ENCODE measurements at regions not wholly inside any gene's neighbourhood (a gene's known extent, or its start where the extent isn't known, plus 50 kb on each side); places are given as distances from the start of the nearest gene placed in this dataset.
"Not testable (repeated sequence)": the region's sequence is repeated elsewhere in the genome, so short reads cannot be mapped to it uniquely, and the experiment has no call there.

DNA sequence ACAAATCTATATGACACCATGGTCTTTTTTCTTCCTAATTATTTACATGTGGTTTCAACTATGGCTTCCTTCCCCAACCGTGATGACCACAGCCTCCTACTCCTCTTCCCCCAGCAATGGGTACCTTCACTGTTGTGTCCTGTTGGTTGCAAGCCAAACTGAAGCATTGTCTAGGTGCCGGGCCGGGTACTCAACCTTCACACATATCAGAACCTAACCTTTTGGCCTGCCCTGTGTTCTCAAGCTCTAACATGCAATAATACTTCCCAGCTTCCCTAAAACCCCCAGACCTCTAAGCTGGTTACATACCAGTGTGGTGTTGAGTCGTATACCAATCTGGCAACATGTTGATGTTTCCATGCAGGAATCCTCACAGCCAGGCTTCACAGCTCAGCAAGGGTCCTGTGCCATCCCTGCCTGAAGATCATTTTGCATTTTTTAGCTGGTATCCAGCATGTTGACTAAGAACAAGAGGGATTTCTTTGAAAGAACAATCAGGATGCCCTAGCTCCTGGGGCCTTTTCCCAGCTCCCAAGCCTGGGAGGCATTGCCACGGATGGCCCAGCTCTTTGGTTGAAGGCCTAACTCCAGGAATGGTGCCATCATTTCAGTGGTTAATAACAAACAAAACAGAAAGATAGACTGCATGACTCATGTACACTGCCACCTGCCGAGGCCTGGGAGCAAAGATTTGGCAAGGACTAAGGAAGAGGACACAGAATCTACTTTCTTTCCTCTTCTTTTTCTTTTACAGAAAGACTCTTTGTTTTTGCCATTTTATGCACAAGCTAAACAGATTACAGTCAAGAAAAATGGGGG is 373.7 kb upstream of the SALL1 start:
- DNase-seq = no peak

DNA sequence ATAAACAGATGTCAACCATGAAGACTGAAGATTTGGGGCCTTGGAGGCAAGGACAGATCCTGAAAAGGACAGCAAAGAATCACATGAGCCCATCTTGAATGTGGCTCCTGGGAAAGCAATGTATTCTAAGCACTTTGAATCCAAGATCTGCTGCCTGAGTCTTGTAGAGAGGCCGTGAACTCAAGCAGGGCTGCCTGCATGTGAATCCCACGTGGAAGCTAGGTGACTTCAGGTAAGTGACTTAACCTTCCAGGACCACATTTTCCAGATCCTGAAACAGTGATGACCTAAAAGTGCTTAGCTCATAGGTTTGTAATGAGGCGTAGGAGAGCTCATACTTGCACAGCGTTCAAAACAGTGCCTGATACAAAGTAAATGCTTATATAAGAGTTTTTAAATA is 373.0 kb upstream of the SALL1 start:
- no peak for DNase-seq

DNA sequence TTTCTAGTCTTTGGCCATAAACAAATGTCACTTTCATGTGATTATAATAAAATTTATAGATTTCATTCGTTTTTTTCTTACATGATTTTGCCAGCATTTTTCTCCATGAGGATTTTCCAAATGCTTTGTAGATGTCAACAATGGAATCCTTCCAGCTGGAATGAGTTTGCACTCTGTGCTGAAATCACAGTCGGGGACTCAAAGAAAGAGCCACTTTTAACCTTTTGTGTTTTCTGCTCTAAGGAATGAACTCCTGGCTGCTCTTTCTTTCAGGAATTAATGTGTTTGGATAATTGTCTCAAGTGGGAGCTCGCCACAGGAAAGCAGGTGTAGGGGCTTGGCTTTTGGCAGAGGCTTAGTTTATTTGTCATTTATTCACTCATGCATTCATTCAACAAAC is 372.3 kb upstream of the SALL1 start:
- no peak for DNase-seq

DNA sequence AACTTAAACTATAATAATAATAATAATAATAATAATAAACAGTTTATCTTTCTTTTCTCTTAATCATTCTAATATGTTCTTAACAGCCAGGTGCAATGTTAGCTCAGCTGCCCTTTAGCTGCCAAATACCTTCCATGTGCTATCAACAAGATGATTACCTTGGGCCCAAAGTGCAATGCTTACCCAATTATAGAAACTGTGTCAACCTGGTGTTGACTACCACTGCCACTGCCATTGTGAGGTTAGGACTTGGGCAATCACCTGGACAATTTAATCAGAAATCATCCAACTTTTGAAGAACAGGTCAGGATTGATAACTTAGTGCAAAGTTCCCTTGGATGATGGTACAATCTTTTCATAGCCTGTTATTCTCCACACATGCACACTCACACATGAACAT is 371.8 kb upstream of the SALL1 start:
- no peak for DNase-seq

DNA sequence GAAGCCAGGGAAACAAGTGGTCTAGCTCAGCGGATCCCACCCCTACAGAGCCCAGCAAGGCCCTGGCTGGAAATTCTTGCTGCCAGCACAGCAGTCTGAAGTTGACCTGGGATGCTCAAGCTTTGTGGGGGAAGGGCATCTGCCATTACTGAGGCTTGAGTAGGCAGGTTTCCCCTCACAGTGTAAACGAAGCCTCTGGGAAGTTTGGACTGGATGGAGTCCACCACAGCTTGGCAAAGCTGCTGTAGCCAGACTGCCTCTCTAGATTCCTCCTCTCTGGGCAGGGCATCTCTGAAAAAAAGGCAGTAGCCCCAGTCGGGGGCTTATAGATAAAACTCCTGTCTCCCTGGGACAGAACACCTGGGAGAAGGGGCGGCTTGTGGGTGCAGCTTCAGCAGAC is 365.9 kb upstream of the SALL1 start:
- not testable (repeated sequence) for DNase-seq

DNA sequence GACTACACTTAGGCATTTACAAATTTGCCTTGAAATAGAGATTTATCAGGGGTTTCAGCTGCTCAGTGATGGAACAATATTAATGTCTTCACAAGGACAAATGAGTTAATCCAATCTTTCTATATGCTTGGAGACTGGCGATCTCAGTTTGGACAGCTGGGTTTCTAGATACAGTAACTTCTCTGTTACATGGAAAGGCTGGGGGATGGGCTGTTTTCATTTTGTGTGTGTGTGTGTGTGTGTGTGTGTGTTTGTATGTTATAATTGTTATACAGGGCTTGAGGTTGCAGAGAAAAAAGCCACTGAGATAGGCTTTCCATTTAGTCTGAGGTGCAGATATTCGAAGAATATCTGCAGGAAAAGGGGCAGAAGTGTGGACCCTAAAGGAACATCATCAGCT is 359.3 kb upstream of the SALL1 start:
- DNase-seq = no peak

DNA sequence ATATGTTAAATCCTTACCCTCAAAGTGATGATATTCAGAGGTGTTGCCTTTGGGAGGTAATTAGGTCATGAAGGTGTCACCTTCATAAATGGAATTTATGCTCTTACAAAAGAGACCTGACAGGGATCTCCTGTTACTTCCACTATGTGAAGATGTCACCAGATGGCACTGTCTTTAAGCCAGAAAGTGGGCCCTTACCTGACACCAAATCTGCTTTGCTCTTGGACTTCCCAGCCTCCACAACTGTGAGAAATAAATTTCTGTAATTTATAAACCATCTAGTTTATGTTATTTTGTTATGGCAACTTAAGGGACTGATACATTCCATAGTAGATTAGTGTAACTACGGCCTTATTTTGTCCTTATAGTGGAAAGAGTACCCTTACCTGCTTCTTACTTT is 358.3 kb upstream of the SALL1 start:
- DNase-seq = no peak

DNA sequence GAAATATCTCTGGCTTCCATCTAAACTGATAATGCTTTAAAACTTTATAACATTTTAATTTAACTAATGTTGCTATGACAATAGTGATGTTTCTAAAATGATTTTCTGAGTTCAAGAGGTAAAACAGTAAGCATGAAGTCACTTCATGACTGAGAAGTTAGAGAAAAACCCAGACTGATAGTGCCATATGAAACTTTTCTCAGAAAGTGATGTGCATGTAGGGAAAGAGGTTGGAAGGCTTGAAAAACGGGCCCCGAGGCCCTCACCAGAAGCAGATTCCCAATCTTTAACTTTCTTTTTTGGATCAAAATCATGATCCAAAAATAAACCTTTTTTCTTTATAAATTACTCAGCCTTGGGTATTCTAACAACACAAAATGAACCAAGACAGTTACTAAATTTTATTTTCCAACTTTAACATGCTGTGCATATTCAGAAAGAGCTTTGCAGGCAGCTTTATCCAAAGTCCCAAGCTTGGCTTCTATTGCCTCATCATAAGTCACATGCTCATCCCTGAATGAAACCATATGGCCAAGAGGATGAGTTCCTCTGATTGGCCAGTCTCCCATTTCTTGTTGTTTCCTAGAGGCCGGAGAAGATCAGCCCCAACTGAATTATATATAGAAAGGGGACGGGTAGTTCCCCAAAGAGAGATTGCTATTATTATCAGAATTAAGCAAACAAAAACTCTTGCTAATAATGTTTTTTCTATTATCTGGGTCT is 357.6 kb upstream of the SALL1 start:
- DNase-seq = no peak

DNA sequence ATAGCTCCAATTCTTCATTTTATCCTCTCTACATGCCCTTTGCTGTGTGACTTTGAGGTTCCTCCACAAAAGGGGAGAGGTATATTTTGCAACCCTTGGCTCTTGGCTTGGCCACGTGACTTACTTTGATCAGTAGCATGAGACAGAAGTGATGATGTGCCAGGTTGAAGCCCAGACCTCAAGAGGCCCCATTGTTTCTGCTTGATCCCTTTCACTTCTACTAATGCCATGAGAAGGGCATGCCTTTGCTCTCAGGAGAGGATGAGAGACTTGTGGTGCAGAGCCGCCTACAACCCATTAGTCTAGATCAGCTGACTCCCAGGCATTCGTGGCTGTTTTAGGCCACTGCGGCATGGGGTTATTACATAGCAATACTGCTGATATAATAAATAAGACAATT is 356.2 kb upstream of the SALL1 start:
- no peak for DNase-seq

DNA sequence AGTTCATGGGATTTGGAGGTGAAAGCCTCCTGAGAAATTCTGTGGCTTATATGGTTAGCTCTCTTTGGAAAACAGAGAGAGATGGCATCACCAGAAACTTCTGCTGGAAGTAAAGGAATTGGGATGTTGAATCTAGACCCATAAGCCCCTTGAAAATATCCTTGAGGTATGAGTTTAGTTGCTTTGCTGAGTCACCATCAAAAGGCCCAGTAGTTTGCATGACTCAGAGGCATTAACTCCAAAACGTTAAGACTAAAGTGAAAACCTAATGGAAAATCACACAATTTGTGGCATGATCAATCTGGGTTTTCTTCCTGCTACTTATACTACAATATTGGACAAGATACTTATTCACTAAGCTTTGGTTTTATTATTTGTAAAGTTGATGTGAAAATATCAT is 349.2 kb upstream of the SALL1 start:
- no peak for DNase-seq

DNA sequence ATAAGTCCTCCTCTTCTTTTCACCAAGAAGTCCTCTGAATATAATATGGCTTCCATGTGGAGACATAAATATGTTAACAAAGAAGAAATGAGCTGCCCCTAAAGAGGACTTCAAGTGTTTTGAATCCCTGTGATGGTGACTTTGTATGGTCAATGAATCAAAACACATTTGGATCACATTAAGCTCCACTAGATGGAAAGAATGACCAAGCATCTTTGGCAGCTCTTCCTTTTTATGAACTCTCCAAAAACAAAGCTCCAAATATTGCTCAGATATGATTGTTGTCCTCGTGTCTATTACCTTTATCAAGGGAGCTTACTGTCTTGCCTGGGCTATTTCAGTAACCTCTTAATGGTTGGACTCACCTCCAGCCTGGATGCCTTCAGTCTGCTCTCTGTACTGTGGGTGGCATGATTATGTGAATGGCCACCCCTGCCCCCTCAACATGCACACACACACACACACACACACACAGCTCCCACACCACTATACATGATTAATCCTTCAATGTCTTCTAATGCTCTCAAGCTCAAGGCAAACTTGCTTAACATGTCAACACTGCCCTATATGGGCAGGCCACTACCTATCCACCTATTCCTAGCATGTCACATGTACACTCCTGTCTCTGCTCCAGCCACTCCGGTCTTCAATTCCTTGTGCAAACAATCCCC is 346.6 kb upstream of the SALL1 start:
- no peak for DNase-seq

DNA sequence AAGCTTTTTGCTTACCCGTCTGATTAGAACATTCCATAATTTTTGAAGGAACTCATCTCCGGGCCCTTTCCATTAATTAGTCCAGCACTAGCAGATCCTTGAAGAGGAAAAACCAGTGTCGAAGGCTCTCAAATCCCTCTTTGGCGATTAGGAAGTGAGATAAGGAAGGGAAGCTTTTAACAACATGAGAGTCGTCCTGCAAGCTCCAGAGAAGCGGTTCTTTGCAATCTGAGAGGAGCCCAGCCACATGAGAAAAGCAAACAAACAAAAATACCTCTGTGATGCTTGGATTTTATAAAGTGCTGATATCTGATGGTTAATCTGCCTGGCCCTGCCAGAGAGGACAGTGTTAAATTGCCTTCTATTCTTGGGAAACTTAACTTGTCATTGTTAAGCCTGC is 339.8 kb upstream of the SALL1 start:
- DNase-seq = no peak

DNA sequence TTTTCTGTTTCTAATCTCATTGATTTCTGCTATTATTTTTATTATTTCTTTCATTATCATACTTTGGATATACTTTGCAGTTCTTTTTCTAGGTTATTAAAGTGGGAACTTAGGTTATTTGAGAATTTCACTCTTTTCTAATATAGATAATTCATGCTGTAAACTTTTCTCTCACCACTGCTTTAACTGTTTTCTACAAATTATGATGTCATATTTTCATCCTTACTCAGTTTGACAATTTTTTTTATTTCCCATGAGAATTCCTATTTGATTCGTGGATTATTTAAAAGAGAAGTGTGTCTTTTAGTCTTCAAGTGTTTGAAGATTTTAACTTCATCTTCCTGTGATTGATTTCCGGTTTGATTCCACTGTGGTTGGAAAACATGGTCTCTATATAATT is 336.8 kb upstream of the SALL1 start:
- no peak for DNase-seq

DNA sequence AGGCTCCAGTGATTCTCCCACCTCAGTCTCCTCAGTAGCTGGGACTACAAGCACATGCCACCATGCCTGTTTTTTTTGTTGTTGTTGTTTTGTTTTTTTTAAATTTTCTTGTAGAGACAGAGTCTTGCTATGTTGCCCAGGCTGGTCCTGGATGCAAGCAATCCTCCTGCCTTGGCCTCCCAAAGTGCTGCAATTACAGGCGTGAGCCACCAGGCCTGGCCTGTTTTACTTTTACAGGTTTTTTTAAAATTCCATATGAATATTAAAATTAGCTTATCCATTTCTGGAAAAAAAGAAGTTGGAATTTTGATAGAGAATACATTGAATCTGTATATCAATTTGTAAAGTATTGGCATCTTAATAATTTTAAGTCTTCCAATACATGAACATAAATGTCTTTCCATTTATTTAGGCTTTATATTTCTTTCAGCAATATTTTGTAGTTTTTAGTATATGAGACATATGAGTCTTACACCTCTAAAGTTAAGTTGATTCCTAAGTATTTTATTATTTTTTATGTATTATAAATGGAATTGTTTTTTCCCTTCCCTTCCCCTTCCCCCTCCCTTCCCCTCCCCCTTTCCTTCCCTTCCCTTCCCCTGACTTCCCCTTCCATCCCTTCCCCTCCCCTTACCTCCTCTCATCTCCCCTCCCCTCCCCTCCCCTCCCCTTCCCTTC is 323.5 kb upstream of the SALL1 start:
- DNase-seq = no peak

DNA sequence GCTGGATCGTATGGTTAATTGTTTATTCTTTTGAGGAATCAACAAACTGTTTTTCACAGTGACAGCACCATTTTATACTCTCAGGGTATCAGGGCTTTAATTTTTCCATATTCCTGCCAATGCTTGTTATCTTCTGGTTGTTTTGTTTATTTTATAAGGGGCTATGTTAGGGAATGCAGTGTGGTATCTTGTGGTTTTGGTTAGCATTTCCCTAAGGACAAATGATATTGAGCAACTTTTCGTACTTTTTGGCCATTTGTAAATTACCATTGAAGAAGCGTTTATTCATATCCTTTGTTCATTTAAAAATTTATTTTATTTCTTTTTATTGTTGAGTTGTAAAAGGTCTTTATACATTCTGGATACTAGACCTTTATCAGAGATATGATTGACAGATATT is 322.0 kb upstream of the SALL1 start:
- no peak for DNase-seq

DNA sequence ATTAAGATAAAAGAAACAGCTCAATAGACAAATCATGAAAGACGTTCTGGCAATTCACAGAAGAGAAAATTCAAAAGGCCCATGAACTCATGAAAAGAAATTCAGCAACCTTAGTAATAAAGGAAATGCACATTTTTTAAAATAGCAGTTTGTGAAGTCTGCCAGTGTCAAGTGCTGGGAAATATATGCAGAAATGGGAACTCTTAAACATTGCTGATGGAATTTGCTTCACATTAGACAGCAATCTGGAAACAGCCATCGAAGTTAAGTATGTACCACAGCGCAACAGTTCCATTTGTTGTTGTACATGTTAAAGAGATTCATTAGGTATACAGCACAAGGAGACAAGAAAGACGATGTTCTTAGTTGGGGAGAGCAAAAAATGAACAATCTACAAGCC is 319.4 kb upstream of the SALL1 start:
- DNase-seq = no peak

DNA sequence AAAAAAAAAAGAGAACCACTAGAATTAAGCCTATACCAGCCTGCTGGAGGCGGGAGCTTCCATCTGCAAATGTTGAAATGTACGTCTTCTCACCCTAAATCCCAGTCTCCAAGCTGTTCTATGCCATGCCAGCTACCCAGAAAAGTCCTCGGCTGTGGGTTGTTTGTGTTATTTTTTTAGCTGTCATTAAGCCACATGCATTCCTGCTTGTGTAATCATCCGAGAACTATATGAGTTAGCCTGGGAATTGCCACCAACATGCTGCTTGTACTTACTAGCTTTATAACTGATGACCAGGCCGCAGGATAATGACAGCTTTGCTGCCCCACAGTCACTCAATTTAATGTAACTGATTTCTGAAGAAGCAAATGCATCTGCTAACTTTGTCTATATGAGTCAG is 313.9 kb upstream of the SALL1 start:
- no peak for DNase-seq

DNA sequence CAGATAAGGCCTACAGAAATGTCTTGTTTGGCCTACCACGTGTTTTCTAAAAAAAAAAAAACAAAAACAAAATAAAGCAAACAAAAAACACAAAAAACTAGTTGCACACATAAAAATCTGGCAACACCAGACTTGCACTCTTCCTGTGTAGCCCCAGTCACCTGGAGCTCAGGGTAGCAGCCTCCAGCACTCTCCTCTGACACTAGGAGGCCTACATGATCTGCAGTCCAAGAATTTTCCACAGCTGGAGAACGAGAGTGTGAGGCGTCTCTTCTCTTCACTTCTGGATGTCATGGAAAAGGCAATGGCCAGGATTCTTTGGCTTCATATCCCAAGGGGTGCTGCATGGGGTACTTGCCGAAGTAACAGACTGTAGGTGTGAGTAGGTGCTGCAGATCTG is 310.2 kb upstream of the SALL1 start:
- no peak for DNase-seq

DNA sequence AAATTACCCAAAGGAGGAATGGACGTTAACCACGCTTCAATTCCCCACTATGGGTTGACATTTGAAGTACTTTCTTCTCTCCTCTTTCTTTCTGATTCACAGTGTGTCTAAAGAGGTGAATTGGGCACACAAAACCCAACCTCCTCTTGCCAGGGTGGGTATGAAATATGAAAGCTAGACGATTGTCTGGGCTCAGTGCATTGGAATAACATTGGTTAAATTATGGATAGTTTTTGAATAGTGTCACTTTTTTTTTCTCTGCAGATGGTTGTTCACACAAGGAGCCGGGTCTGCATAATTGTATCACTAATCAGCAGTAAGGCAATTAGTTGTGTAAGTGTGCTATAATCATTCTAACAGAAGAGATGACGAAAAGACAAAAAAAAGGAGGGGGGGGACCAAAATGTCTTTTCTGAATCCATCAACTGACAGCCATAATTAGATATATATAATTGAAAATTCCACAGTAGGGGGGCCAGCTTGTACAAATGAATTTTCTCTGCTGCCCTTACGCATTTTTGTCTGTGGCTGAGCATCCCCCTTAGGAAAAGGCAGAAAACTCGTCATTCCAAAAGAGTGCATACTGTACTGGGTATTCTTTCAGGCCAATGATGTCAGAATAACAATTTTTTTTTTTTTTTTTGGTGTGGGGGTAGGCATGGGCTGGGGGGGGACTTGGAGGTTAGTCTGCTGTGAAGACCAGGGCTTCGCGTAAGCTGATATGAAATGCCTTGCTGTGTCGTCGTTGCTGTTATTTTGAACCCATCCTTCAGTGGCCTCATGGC is 307.5 kb upstream of the SALL1 start:
- DNase-seq = no peak

DNA sequence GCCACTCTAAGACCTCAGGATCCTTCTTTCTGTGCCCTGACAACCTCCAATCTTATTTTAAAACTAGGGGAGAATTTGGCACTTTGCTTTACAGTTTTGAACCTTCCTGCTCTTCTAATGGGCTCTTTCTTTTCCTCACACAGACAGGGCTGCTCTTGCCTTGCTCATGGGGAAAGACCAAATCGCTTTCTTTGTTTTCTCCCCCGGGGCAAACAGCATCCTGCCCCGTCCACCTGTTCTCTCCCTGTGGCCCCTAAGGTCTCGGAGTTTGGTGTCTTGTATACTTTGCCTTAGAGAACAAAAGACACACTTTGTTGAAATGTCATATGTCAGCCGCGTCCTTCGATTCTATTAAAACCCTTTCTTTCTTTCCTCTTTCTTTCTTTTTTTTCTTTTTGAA is 306.7 kb upstream of the SALL1 start:
- DNase-seq = no peak

DNA sequence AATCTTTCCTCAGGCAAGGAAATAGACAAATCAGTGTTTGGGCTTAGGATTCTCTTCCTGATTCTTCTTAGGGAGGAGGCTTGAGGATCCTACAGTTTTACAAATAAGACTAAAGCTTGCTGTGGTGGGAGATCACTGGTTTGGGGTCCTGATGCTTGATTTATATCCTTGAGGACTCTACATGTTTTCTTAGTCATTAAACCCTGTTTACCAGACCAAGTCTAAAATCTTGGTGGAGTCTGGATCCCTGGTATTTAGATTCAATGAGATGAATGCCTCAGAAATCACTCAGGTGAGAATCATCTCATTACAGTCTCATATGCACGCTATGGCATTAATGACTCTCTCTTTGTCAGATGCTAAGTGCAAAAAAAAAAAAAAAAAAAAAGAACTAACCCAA is 304.3 kb upstream of the SALL1 start:
- DNase-seq = no peak

DNA sequence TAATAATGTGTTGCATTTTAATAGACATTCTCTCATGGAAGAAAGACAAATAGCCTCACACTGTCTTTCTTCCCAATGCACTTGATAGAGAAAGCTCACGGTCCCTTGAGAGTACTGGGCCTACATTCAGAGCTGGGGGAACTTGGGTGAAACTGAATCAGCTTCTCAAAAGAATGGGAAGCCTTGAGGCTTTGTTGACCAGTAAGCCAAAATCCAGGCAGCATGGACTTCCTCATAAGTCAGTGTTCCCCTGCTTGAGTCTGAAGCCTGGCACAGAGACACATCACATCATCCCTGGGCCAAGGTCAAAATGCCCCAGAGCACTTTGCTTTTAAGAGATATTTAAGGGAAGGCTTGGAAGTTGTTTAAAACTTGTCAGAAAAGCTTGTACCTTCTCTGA is 302.2 kb upstream of the SALL1 start:
- DNase-seq = no peak

DNA sequence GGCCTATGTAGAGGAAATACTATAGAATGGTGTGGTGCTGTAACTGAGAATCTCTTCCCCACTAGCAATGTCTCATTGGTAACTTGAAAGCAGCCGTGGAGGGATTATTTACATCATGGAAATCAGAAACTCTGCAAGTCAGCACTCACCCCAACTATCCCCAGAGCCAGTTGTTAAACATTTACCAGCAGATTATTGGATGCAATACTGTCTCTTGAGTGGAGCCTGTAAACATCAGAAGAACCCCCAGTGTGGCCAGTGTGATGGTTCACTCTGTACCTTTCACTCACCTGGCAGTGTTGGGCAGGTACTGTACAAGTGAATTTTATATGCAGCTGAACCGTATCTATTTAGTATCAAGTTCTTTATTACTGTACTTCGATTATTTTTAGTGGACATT is 299.8 kb upstream of the SALL1 start:
- DNase-seq = no peak

Data from stimulated activated CD4-positive, alpha-beta T cell treated with anti-CD3 and anti-CD28 coated beads, Interleukin-4, amount 100 ng/mL, for 4 hours (primary cell).